ENCODE measurements at regions not wholly inside any gene's neighbourhood (a gene's known extent, or its start where the extent isn't known, plus 50 kb on each side); places are given as distances from the start of the nearest gene placed in this dataset.
A peak's percentile ranks its signal among the peaks of the same experiment; 100 is the strongest.
"Not testable (repeated sequence)": the region's sequence is repeated elsewhere in the genome, so short reads cannot be mapped to it uniquely, and the experiment has no call there.

- H3K36me3 Mint-ChIP-seq (ENCODE audit: low read depth), result no peaks in the 10 kb centered on the region
- no peak overlapping the region for H3K4me3 Mint-ChIP-seq
- DNase-seq (ENCODE audit: low spot score), result no peak
- H3K4me1 Mint-ChIP-seq (ENCODE audit: low read depth), result no peaks in the 10 kb centered on the region
- peaks cover 14% of the 10 kb centered on the region for H3K9me3 Mint-ChIP-seq
- H3K27me3 Mint-ChIP-seq (ENCODE audit: low read depth), result no peaks in the 10 kb centered on the region
- no peak overlapping the region for H3K27ac Mint-ChIP-seq
Observed at GRCh38 chr1:30087465-30087864, 635.9 kb downstream of the MATN1 start.

DNA sequence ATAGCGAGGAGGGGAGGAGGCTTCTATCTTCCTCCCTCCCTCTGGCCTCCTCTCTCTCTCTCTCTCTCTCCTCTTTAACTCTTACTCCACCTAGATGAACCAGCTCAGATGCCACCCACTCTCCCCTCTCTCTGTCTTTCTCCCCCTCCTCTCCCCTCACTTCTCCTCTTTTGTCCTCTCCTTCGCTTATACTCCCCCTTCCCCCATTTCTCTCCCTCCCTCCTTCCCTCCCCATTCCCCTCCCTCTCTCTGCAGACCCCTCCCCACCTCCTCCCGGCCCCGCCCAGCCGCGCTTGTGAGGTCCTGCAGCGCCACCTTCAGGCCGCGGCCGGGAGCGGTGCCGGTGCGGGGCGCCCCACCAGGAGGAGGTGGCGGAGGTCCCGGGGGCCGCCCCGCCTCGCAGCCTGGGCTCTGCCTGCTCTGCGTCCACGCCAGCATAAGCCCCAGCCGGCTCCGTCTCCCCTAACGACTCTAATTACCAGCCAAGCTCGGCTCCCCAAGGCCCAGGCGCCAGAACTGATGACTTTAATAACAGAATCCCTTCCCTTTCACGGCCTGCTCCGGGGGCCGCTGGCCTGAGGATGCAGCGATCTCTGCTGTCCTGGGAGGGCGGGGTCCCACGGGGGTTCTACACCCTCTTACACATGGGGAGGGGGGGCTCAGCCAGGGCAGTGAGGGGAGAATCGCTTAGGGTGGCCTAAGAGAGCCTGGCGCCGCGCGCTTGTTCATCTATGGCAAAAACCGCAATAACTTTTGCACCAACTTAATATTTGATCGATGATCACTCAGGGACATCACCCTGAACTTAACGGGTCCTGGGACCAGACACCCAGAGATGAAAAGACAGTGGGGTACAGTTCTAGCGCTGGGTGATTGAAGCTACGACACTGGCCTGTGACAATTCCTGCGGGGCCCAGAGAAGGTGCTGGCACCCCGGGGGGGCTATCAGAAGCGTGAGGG is 637.3 kb downstream of the MATN1 start:
- no peaks in the 10 kb centered on the region for H3K36me3 Mint-ChIP-seq (ENCODE audit: low read depth)
- DNase-seq (ENCODE audit: low spot score), result peak; percentile 9
- H3K4me3 Mint-ChIP-seq, result no peak overlapping the region
- no peak overlapping the region for H3K27ac Mint-ChIP-seq
- H3K9me3 Mint-ChIP-seq, result peaks cover 3% of the 10 kb centered on the region
- peaks cover 2% of the 10 kb centered on the region for H3K27me3 Mint-ChIP-seq (ENCODE audit: low read depth)
- H3K4me1 Mint-ChIP-seq (ENCODE audit: low read depth), result no peaks in the 10 kb centered on the region

DNA sequence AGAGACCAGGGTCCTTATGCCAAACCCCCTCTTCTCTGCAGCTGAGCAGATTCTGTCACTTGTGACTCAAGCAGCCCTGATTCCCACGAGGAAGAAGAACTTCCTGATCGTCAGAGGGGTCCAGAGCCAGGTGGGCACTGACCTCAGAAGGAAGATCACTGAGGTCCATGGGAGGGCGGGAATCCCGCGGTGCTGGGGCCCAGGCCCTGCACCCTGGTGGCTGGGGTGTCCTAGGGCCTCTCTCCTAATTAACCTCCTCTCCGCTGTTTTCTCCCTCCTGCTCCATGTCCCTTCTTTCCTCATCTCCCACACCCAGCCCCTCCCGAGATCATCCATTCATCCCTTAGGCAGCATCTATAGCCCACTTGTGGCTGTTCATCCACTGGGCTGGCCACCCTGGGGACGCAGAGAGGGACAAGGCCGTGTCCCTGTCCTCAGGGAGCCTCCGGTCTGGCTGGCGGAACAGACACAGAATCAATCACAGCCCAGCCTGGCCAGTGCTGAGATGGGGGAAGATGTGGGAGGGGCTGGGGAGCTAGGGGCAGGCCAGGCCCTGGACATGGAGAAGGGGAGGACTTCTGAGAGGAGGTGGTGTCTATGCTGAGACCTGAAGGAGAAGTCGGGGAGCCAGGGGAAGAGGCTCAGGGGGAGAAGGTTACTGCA is 638.3 kb downstream of the MATN1 start:
- Mint-ChIP-seq H3K9me3 (no peaks in the 10 kb centered on the region), H3K36me3 (ENCODE audit: low read depth) (no peaks in the 10 kb centered on the region), H3K4me1 (ENCODE audit: low read depth) (no peaks in the 10 kb centered on the region), H3K27me3 (ENCODE audit: low read depth) (peaks cover 2% of the 10 kb centered on the region), H3K27ac (no peak overlapping the region), H3K4me3 (no peak overlapping the region)
- DNase-seq (ENCODE audit: low spot score), result no peak

GRCh38 chr1:30083800-30084464 is 639.5 kb downstream of the MATN1 start:
- DNase-seq (ENCODE audit: low spot score), result no peak
- H3K36me3 Mint-ChIP-seq (ENCODE audit: low read depth), result no peaks in the 10 kb centered on the region
- H3K4me3 Mint-ChIP-seq, result no peak overlapping the region
- no peaks in the 10 kb centered on the region for H3K4me1 Mint-ChIP-seq (ENCODE audit: low read depth)
- no peaks in the 10 kb centered on the region for H3K9me3 Mint-ChIP-seq
- H3K27me3 Mint-ChIP-seq (ENCODE audit: low read depth), result peaks cover 2% of the 10 kb centered on the region
- no peak overlapping the region for H3K27ac Mint-ChIP-seq

- no peak for DNase-seq (ENCODE audit: low spot score)
- no peak overlapping the region for H3K27ac Mint-ChIP-seq
Observed at GRCh38 chr1:30081379-30082102, 641.8 kb downstream of the MATN1 start.

DNA sequence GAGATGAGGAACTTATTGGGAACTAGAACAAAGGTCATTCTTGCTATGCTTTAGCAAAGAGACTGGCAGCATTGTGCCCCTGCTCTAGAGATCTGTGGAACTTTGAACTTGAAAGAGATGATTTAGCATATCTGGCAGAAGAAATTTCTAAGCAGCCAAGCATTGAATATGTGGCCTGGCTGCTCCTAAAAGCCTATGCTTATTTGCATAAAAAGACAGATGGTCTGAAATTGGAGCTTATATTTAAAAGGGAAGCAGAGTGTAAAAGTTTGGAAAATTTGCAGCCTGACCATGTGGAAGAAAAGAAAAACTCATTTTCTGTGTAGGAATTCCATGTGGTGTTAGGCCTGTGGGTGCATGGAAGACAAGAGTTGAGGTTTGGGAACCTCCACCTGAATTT is 647.5 kb downstream of the MATN1 start:
- H3K27me3 Mint-ChIP-seq (ENCODE audit: low read depth); H3K4me1 Mint-ChIP-seq (ENCODE audit: low read depth); H3K36me3 Mint-ChIP-seq (ENCODE audit: low read depth); DNase-seq (ENCODE audit: low spot score); H3K27ac Mint-ChIP-seq; H3K4me3 Mint-ChIP-seq; H3K9me3 Mint-ChIP-seq: not testable (repeated sequence)

More at GRCh38 chr1:30081379-30082102, 641.8 kb downstream of the MATN1 start:
- Mint-ChIP-seq H3K36me3 (ENCODE audit: low read depth) (no peaks in the 10 kb centered on the region), H3K4me1 (ENCODE audit: low read depth) (no peaks in the 10 kb centered on the region), H3K9me3 (no peaks in the 10 kb centered on the region), H3K4me3 (no peak overlapping the region), H3K27me3 (ENCODE audit: low read depth) (peaks cover 2% of the 10 kb centered on the region)

DNA sequence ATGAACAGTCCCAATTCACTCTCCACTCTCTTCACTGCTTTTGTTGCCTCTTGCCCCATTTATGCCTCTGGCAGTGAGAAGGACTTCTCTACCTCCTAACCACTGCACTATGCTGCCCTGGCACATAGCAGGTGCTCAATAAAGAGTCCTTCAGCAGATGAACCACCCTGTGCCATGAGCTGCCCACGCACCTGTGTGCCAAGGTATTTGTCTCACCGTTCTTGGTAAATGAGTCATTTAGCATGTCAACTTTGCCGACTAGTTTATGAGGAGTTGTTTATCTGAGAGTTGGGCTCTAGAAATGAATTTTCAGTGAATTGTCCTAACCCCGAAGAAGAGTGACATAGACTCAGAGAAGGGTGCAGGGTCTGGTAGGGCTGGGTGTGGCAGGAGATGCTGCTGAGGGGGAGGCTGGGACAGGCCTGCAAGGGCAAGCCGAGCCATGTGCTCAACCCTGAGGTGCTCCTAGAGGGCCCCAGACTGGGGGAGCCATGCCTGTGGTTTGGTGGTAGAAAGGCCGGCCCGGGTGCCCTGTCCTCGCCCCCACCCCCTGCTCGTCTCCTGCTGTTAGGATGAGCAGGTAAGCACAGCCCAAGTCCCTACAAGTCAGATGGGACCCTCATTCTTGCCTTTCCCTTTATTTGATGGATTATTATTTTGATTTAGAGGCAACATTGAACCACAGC is 654.5 kb downstream of the MATN1 start:
- Mint-ChIP-seq H3K27ac (no peak overlapping the region), H3K4me1 (ENCODE audit: low read depth) (no peaks in the 10 kb centered on the region)

DNA sequence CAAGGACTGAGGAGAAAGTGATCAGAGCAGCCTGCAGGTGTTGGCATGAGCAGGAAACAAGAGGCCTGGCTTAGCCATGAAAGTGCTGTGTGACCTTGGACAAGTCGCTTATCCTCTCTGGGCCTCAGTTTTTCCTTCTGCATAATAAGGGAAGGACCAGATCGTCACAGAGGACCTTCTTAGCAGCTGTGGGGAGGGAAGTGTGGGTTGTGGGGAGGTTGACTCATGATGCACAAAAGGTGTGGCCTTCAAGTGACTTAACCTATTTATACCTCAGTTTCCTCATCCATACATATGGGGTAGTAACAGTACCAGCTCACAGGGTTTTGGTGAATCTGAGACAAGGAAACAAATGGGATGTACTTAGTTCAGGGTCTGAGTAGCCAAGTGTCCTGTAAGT is 658.8 kb downstream of the MATN1 start:
- no peak overlapping the region for H3K4me3 Mint-ChIP-seq
- no peak for DNase-seq (ENCODE audit: low spot score)
- H3K9me3 Mint-ChIP-seq, result no peaks in the 10 kb centered on the region
- H3K27me3 Mint-ChIP-seq (ENCODE audit: low read depth), result no peaks in the 10 kb centered on the region
- no peak overlapping the region for H3K27ac Mint-ChIP-seq
- H3K36me3 Mint-ChIP-seq (ENCODE audit: low read depth), result no peaks in the 10 kb centered on the region
- no peaks in the 10 kb centered on the region for H3K4me1 Mint-ChIP-seq (ENCODE audit: low read depth)

More for the DNA sequence above, 654.5 kb downstream of the MATN1 start:
- H3K4me3 Mint-ChIP-seq, result no peak overlapping the region
- no peaks in the 10 kb centered on the region for H3K27me3 Mint-ChIP-seq (ENCODE audit: low read depth)
- H3K9me3 Mint-ChIP-seq, result no peaks in the 10 kb centered on the region
- no peak for DNase-seq (ENCODE audit: low spot score)
- no peaks in the 10 kb centered on the region for H3K36me3 Mint-ChIP-seq (ENCODE audit: low read depth)

GRCh38 chr1:30063621-30064280 is 659.6 kb downstream of the MATN1 start:
- DNase-seq (ENCODE audit: low spot score), result no peak
- H3K27me3 Mint-ChIP-seq (ENCODE audit: low read depth), result no peaks in the 10 kb centered on the region
- no peaks in the 10 kb centered on the region for H3K4me1 Mint-ChIP-seq (ENCODE audit: low read depth)
- H3K9me3 Mint-ChIP-seq, result no peaks in the 10 kb centered on the region
- no peak overlapping the region for H3K4me3 Mint-ChIP-seq
- no peak overlapping the region for H3K27ac Mint-ChIP-seq
- no peaks in the 10 kb centered on the region for H3K36me3 Mint-ChIP-seq (ENCODE audit: low read depth)

- no peaks in the 10 kb centered on the region for H3K4me1 Mint-ChIP-seq (ENCODE audit: low read depth)
- DNase-seq (ENCODE audit: low spot score), result no peak
- no peaks in the 10 kb centered on the region for H3K36me3 Mint-ChIP-seq (ENCODE audit: low read depth)
- H3K27ac Mint-ChIP-seq, result no peak overlapping the region
- no peaks in the 10 kb centered on the region for H3K9me3 Mint-ChIP-seq
- no peak overlapping the region for H3K4me3 Mint-ChIP-seq
- no peaks in the 10 kb centered on the region for H3K27me3 Mint-ChIP-seq (ENCODE audit: low read depth)
Observed at GRCh38 chr1:30061292-30062220, 661.8 kb downstream of the MATN1 start.

DNA sequence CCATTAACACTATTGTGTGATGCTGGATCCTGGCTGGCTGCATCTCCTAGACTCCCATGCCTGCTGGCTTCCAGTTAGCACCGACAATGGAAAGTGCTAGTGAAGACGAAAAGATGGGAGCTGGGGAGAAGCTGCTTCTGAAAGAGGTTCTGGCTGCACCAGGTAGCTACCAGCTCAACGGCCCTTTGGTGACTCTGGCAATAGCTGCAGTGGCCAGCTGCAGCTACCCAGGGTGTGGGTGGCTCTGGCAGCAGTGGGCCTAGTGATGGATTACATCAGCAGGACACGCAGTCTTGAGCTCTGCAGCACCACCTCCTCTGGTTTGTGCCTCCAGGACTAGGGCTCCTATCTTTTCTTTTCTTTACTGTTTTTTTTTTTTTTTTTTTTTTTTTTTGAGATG is 662.6 kb downstream of the MATN1 start:
- no peak for DNase-seq (ENCODE audit: low spot score)
- Mint-ChIP-seq H3K4me1 (ENCODE audit: low read depth) (no peaks in the 10 kb centered on the region), H3K9me3 (no peaks in the 10 kb centered on the region), H3K27me3 (ENCODE audit: low read depth) (no peaks in the 10 kb centered on the region), H3K4me3 (no peak overlapping the region), H3K36me3 (ENCODE audit: low read depth) (no peaks in the 10 kb centered on the region), H3K27ac (no peak overlapping the region)

- Mint-ChIP-seq H3K9me3 (no peaks in the 10 kb centered on the region), H3K4me3 (no peak overlapping the region), H3K27ac (no peak overlapping the region), H3K36me3 (ENCODE audit: low read depth) (no peaks in the 10 kb centered on the region), H3K4me1 (ENCODE audit: low read depth) (no peaks in the 10 kb centered on the region), H3K27me3 (ENCODE audit: low read depth) (no peaks in the 10 kb centered on the region)
- no peak for DNase-seq (ENCODE audit: low spot score)
Observed at GRCh38 chr1:30058970-30059369, 664.4 kb downstream of the MATN1 start.
